GM12801 (cell line): ENCODE measurements at regions not wholly inside any gene's neighbourhood (a gene's known extent, or its start where the extent isn't known, plus 50 kb on each side); places are given as distances from the start of the nearest gene placed in this dataset.

Source experiments
- TF ChIP-seq, protein P1 (sequence below): IDR thresholded peaks from one replicate; pipeline ENCODE4 v1.5.1; 2011; ENCODE audit warnings: control low read depth; ENCODE audit not compliant: insufficient read length; ENCODE audit errors: extremely low read depth

DNA sequence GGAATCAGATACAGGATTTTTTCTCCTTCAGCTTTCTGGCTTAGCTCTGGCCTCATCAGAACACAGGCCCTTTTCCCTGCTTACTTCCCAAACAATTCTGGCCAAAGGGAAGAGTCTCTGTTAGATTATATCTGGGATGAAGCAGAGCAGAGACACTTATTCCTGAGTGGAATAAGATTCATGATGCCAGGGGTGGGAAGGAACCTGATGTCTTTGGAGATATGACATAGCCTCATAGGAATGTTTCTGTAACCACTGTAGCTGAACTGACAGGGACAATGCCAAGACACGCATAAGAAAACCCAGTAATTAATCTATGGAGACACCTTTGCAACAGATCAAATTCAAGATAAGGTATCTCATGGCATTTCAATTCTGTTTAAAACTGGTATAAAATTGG is 177.1 kb upstream of the RAG2 start:
- TF ChIP-seq, protein P1, sequence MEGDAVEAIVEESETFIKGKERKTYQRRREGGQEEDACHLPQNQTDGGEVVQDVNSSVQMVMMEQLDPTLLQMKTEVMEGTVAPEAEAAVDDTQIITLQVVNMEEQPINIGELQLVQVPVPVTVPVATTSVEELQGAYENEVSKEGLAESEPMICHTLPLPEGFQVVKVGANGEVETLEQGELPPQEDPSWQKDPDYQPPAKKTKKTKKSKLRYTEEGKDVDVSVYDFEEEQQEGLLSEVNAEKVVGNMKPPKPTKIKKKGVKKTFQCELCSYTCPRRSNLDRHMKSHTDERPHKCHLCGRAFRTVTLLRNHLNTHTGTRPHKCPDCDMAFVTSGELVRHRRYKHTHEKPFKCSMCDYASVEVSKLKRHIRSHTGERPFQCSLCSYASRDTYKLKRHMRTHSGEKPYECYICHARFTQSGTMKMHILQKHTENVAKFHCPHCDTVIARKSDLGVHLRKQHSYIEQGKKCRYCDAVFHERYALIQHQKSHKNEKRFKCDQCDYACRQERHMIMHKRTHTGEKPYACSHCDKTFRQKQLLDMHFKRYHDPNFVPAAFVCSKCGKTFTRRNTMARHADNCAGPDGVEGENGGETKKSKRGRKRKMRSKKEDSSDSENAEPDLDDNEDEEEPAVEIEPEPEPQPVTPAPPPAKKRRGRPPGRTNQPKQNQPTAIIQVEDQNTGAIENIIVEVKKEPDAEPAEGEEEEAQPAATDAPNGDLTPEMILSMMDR = no peak

- TF ChIP-seq, protein P1 = no peak
These were observed 176.6 kb upstream of the RAG2 start for GRCh38 chr11:36774603-36775002.

DNA sequence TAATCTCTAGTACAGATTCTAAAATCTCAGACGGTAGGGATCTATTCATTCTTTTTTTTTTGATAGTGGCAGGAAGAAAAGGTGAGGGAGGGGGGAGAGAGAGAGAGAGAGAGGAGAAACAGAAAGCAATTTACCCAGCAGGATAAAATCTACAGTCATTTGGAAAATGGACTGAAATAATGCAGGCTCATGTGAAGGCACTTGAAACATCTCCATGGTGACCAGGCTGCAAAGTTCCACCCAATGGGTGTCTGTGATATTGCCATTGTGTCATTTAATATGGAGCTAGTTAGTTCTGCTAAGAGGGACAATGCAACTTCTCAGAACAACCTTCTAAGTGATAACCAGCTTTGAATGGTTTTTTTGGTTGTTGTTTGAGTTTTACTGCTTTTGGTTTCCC is 165.2 kb upstream of the RAG2 start:
- TF ChIP-seq, protein P1 = no peak

DNA sequence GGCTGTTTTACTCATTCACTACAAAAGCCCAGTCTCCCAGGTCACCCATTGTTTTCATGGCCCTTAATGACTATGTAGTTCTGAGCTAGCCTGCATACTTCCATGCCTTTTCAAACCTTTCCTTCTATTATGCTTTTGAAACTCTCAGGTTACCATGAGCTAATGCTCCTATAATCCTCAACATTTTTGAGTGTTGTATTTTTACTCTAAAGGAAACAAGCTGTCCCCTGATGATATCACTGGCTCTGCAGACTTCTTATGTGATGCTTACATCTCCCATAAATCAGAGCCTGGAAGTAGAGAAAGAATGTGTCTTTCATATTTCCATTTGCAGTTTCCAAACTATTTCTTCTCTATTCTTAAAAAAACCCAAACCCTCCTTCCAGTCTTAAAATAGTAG is 159.0 kb upstream of the RAG2 start:
- TF ChIP-seq, protein P1 = no peak

GRCh38 chr11:36753960-36754359 is 155.9 kb upstream of the RAG2 start:
- TF ChIP-seq, protein P1 = no peak

- TF ChIP-seq, protein P1 = no peak
These were observed 154.0 kb upstream of the RAG2 start for GRCh38 chr11:36751996-36752395.

DNA sequence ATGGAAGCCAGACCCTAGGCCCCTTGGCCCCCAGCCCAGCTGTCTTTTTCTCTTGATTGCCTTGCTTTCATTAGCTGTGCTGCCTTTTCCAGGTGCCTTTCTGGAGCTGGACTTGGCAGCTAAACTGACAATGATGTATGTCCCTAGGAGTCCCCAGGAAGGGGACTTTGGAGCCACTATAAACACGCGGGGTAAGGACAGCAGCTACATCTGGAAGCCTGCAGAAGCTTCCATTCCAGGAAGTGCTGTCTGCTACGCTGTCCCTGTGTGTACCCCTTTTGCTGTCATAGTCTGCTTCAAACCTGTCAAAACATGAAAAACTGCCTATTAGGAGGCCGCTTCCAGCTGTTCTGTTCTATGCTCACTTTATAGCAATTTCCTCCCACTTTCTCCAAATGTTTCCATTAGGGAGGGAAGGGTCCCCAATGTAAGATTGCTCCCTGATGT is 153.3 kb upstream of the RAG2 start:
- TF ChIP-seq, protein P1 = no peak

- TF ChIP-seq, protein P1 = no peak
These were observed 152.3 kb upstream of the RAG2 start for GRCh38 chr11:36750349-36750748.
